GM23248 (cell line): ENCODE measurements at regions not wholly inside any gene's neighbourhood (a gene's known extent, or its start where the extent isn't known, plus 50 kb on each side); places are given as distances from the start of the nearest gene placed in this dataset.

Source experiments
- EZH2 ChIP-seq: fragments of 200-600 bp; sonication (generic); IDR thresholded peaks from 2 replicates; pipeline ENCODE4 v1.6.1; 2018; ENCODE audit warnings: antibody characterized with exemption, mild to moderate bottlenecking; ENCODE audit not compliant: insufficient read depth, poor library complexity, severe bottlenecking
- EZH2phosphoT487 ChIP-seq: fragments of 200-600 bp; sonication (generic); IDR thresholded peaks from 2 replicates; pipeline ENCODE4 v1.6.1; 2018; ENCODE audit warnings: antibody characterized with exemption, moderate library complexity, mild to moderate bottlenecking, low read depth; ENCODE audit not compliant: insufficient read depth

DNA sequence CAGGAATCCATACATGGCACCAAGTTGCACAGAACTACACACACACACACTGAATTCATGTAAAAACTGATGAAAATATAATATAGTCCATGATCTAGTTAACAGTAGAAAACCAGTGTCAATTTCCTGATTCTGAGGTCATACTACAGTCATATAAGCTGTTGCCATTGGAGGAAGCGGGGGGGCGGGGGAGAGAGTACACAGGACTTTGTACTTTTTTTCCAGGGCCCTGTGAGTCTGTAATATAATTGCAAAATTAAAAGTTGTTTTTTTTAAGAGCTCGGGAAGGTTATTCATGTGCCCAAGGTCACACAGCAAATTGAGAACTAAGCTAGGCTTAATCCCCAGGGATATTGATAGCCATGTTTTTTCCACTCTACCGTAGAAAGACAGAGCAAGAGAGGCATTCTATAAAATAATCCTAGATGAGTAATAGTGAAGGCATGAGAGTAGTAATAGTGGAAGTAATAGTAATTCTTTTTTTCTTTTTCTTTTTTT lies 312.3 kb downstream of the MN1 start:
- TF ChIP-seq EZH2: no peak
- TF ChIP-seq EZH2phosphoT487: no peak
